ENCODE measurements at regions not wholly inside any gene's neighbourhood (a gene's known extent, or its start where the extent isn't known, plus 50 kb on each side); places are given as distances from the start of the nearest gene placed in this dataset.
"Not testable (repeated sequence)": the region's sequence is repeated elsewhere in the genome, so short reads cannot be mapped to it uniquely, and the experiment has no call there.

DNA sequence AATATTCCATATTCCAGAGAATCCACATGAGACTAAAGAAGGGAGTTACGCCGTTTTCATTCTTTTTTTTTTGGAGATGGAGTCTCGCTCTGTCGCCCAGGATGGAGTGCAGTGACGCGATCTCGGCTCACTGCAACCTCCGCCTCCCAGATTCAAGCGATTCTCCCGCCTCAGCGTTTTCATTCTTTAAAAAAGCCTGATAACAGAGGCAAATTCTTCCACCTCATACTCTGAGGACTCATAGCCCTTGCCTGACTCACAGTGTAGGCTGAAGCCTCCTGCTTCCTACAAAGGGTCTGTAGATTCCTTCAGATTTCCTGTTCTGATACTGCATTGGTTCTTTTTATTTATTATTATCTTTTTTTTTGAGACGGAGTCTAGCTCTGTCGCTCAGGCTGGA lies 210.5 kb downstream of the SH3BGRL start:
- Histone ChIP-seq H3K27me3 (ENCODE audit: control insufficient read depth, insufficient read depth, low read length) (no peaks in the 10 kb centered on the region), H3K4me3 (ENCODE audit: low read depth, low read length) (no peak overlapping the region), H3K36me3 (ENCODE audit: control insufficient read depth, insufficient read depth, low read length) (no peaks in the 10 kb centered on the region), H3K4me1 (no peaks in the 10 kb centered on the region), H3K79me2 (no peaks in the 10 kb centered on the region), H3K27ac (no peak overlapping the region), H2AFZ (no peak overlapping the region), H3K9ac (no peak overlapping the region), H3K4me2 (ENCODE audit: low read length) (no peak overlapping the region), H3K9me3 (ENCODE audit: control insufficient read depth, low read length) (no peaks in the 10 kb centered on the region)
- TF ChIP-seq, protein P1, sequence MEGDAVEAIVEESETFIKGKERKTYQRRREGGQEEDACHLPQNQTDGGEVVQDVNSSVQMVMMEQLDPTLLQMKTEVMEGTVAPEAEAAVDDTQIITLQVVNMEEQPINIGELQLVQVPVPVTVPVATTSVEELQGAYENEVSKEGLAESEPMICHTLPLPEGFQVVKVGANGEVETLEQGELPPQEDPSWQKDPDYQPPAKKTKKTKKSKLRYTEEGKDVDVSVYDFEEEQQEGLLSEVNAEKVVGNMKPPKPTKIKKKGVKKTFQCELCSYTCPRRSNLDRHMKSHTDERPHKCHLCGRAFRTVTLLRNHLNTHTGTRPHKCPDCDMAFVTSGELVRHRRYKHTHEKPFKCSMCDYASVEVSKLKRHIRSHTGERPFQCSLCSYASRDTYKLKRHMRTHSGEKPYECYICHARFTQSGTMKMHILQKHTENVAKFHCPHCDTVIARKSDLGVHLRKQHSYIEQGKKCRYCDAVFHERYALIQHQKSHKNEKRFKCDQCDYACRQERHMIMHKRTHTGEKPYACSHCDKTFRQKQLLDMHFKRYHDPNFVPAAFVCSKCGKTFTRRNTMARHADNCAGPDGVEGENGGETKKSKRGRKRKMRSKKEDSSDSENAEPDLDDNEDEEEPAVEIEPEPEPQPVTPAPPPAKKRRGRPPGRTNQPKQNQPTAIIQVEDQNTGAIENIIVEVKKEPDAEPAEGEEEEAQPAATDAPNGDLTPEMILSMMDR (IDR thresholded peaks at IDR 0.05), result no peak

DNA sequence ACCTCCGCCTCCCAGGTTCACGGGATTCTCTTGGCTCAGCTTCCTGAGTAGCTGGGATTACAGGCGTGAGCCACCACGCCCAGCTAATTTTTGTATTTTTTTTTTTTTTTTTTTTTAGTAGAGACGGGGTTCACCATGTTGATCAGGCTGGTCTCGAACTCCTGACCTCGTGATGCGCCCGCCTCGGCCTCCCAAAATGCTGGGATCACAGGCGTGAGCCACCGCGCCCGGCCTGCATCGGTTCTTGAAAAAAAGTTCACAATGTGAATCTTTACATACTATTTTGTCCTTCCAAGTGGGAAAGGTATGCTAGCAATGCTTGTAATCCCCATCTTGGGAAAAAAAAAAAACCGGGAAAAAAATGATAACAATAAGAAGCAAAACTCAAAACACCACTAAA lies 211.0 kb downstream of the SH3BGRL start:
- H3K9me3 ChIP-seq (ENCODE audit: control insufficient read depth, low read length); H3K4me2 ChIP-seq (ENCODE audit: low read length); H2AFZ ChIP-seq; H3K9ac ChIP-seq; H3K27me3 ChIP-seq (ENCODE audit: control insufficient read depth, insufficient read depth, low read length); H3K27ac ChIP-seq; H3K4me1 ChIP-seq; H3K79me2 ChIP-seq; H3K4me3 ChIP-seq (ENCODE audit: low read depth, low read length); H3K36me3 ChIP-seq (ENCODE audit: control insufficient read depth, insufficient read depth, low read length): not testable (repeated sequence)

DNA sequence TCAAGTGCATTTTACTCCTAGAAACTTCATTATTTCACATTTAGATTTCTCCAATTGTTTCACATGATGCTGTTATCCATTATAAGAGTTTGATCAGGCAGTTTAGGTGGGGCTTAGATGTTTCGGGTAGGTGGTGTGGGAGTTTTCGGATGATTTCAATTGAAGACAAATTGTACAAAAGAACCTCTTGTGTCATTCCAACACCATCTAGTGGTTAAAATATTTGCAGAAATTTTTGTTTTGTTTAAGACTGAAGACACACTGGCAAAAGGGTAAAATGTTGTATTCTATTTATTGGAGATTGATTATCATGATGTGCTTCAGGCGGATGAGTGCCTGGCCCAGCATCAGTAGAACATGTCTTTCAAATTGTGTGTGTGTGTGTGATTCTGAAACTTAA lies 212.7 kb downstream of the SH3BGRL start:
- no peak overlapping the region for H3K27ac ChIP-seq
- H3K4me2 ChIP-seq (ENCODE audit: low read length), result no peak overlapping the region
- no peaks in the 10 kb centered on the region for H3K4me1 ChIP-seq
- H3K36me3 ChIP-seq (ENCODE audit: control insufficient read depth, insufficient read depth, low read length), result no peaks in the 10 kb centered on the region
- no peaks in the 10 kb centered on the region for H3K27me3 ChIP-seq (ENCODE audit: control insufficient read depth, insufficient read depth, low read length)
- H3K79me2 ChIP-seq, result no peaks in the 10 kb centered on the region
- no peaks in the 10 kb centered on the region for H3K9me3 ChIP-seq (ENCODE audit: control insufficient read depth, low read length)
- H2AFZ ChIP-seq, result no peak overlapping the region
- no peak overlapping the region for H3K9ac ChIP-seq
- H3K4me3 ChIP-seq (ENCODE audit: low read depth, low read length), result no peak overlapping the region
- TF ChIP-seq, protein P1 (IDR thresholded peaks at IDR 0.05), result no peak

Data from parathyroid adenoma (tissue), 2 donors.